ENCODE measurements at regions not wholly inside any gene's neighbourhood (a gene's known extent, or its start where the extent isn't known, plus 50 kb on each side); places are given as distances from the start of the nearest gene placed in this dataset.

- DNase-seq (ENCODE audit: low spot score): peak; percentile 63
- peaks cover 22% of the 10 kb centered on the region for H3K9me3 ChIP-seq (ENCODE audit: low read length)
- no peak for FAIRE-seq
- ATAC-seq: no peak
- ChIA-PET CTCF (ENCODE audit: low intra/inter-chr PET ratio, low total read pairs) (no interaction called here), POLR2A (no interaction called here)
- peaks cover 29% of the 10 kb centered on the region for H3K4me1 ChIP-seq (ENCODE audit: insufficient read depth, low read length)
- no peaks in the 10 kb centered on the region for H3K36me3 ChIP-seq (replicated peaks in 1 of 2; ENCODE audit: control insufficient read depth in 1 of 2, insufficient read depth in 2 of 2, low read length in 2 of 2)
- intact Hi-C loops (cut with micrococcal nuclease; ENCODE audit: unreplicated experiment): no loop called here
- TF ChIP-seq FOSL2 (CRISPR knock-in tag; IDR thresholded peaks at IDR 0.05) (peak; percentile 38; the same call in 1 of the 2 replicates), DNMT3B (CRISPR knock-in tag; conservative IDR thresholded peaks at IDR 0.05) (no peak), ZNF180 (CRISPR knock-in tag; IDR thresholded peaks at IDR 0.05; ENCODE audit: borderline replicate concordance, low read depth) (no peak), CEBPB (IDR thresholded peaks at IDR 0.05; ENCODE audit: borderline replicate concordance, low read depth, low read length) (peak; percentile 5; the same call in 1 of the 2 replicates), TRIM24 (CRISPR knock-in tag; IDR thresholded peaks at IDR 0.05) (no peak), PRPF4 (IDR thresholded peaks at IDR 0.05; ENCODE audit: low read depth, low read length, poor library complexity, severe bottlenecking) (no peak), SOX13 (IDR thresholded peaks at IDR 0.05) (no peak), SOX13 (CRISPR knock-in tag; conservative IDR thresholded peaks at IDR 0.05 in 1 of 2, IDR thresholded peaks at IDR 0.05 in 1 of 2) (peak in 1 of 2 experiments; percentile 63; a peak in 2 of 4 replicates), ZNF251 (CRISPR knock-in tag; IDR thresholded peaks at IDR 0.05) (no peak)
- TF ChIP-seq, protein P1, sequence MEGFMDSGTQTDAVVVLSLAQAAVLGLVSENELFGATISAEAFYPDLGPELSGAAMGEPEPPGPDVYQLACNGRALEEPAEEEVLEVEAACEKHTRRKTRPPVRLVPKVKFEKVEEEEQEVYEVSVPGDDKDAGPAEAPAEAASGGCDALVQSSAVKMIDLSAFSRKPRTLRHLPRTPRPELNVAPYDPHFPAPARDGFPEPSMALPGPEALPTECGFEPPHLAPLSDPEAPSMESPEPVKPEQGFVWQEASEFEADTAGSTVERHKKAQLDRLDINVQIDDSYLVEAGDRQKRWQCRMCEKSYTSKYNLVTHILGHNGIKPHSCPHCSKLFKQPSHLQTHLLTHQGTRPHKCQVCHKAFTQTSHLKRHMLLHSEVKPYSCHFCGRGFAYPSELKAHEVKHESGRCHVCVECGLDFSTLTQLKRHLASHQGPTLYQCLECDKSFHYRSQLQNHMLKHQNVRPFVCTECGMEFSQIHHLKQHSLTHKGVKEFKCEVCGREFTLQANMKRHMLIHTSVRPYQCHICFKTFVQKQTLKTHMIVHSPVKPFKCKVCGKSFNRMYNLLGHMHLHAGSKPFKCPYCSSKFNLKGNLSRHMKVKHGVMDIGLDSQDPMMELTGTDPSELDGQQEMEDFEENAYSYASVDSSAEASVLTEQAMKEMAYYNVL (CRISPR knock-in tag; IDR thresholded peaks at IDR 0.05; ENCODE audit: borderline replicate concordance): no peak
- TF ChIP-seq, protein P2, sequence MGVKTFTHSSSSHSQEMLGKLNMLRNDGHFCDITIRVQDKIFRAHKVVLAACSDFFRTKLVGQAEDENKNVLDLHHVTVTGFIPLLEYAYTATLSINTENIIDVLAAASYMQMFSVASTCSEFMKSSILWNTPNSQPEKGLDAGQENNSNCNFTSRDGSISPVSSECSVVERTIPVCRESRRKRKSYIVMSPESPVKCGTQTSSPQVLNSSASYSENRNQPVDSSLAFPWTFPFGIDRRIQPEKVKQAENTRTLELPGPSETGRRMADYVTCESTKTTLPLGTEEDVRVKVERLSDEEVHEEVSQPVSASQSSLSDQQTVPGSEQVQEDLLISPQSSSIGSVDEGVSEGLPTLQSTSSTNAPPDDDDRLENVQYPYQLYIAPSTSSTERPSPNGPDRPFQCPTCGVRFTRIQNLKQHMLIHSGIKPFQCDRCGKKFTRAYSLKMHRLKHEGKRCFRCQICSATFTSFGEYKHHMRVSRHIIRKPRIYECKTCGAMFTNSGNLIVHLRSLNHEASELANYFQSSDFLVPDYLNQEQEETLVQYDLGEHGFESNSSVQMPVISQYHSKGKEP (CRISPR knock-in tag; IDR thresholded peaks at IDR 0.05): no peak
- H3K9ac ChIP-seq (ENCODE audit: insufficient read depth, low read depth, low read length): no peak overlapping the region
- WGBS (ENCODE audit: low lambda C conversion rate): 42% methylated on average over 4 of the region's 4 CpGs
- H3K79me2 ChIP-seq (ENCODE audit: insufficient read depth, low read length): no peaks in the 10 kb centered on the region
- BruUV-seq (replicated peaks): no TSS peak
- in situ Hi-C loops (cut with HindIII; ENCODE audit: extremely low pct_ligation_motif_present, low pct_unique_long_range_greater_than_20kb): no loop called here
- H4K20me1 ChIP-seq (ENCODE audit: insufficient read depth, low read length): no peaks in the 10 kb centered on the region
- no peak overlapping the region for H3K4me2 ChIP-seq (ENCODE audit: low read depth, low read length)
- H3K4me3 ChIP-seq (replicated peaks in 1 of 3; ENCODE audit: insufficient read depth in 1 of 3, low read depth in 2 of 3, low read length in 3 of 3): no peak overlapping the region
- no peaks in the 10 kb centered on the region for H3K27me3 ChIP-seq (ENCODE audit: control insufficient read depth in 1 of 2, insufficient read depth in 2 of 2, low read length in 2 of 2)
- H2AFZ ChIP-seq (ENCODE audit: low read length): no peak overlapping the region
- H3K27ac ChIP-seq (ENCODE audit: extremely low read length, insufficient read depth, low read length): no peak overlapping the region
Measured at GRCh38 chr5:82405618-82406204, 127.6 kb upstream of the RPS23 start.

All from HepG2 (cell line).